Subcutaneous abdominal adipose tissue (tissue), 5 donors: ENCODE measurements at regions not wholly inside any gene's neighbourhood (a gene's known extent, or its start where the extent isn't known, plus 50 kb on each side); places are given as distances from the start of the nearest gene placed in this dataset.

Experiments
- H3K27ac ChIP-seq: one replicate; pipeline ENCODE4 v1.7.0; 2013; ENCODE audit warnings: low read depth, mild to moderate bottlenecking, inconsistent platforms, low read length, moderate library complexity
- H3K27me3 ChIP-seq, 5 donors: one replicate each; pipeline ENCODE4 v1.7.0; 2013; ENCODE audit warnings: low read length in 5 of 5, inconsistent platforms in 1 of 5; ENCODE audit not compliant: control insufficient read depth in 5 of 5, insufficient read depth in 4 of 5
- H3K36me3 ChIP-seq, 5 donors: one replicate each; pipeline ENCODE4 v1.7.0; 2013; ENCODE audit warnings: low read length in 5 of 5; ENCODE audit not compliant: control insufficient read depth in 5 of 5, insufficient read depth in 5 of 5
- H3K4me1 ChIP-seq, 5 donors: one replicate each; pipeline ENCODE4 v1.7.0; 2013; ENCODE audit warnings: low read length in 5 of 5, mild to moderate bottlenecking in 3 of 5, moderate library complexity in 1 of 5; ENCODE audit not compliant: control insufficient read depth in 5 of 5, insufficient read depth in 5 of 5
- H3K4me3 ChIP-seq, 5 donors: one replicate each; pipeline ENCODE4 v1.7.0; 2013; ENCODE audit warnings: low read length in 5 of 5, low read depth in 1 of 5
- H3K9ac ChIP-seq, 5 donors: one replicate each; pipeline ENCODE4 v1.7.0; 2013; ENCODE audit warnings: low read length in 5 of 5, mild to moderate bottlenecking in 4 of 5, moderate library complexity in 3 of 5
- H3K9me3 ChIP-seq, 5 donors: one replicate each; pipeline ENCODE4 v1.7.0; 2013; ENCODE audit warnings: low read length in 5 of 5; ENCODE audit not compliant: control insufficient read depth in 5 of 5
- donor health status: healthy.
- donor health status: healthy.
- donor health status: healthy.
- donor health status: healthy.
- donor health status: healthy.

DNA sequence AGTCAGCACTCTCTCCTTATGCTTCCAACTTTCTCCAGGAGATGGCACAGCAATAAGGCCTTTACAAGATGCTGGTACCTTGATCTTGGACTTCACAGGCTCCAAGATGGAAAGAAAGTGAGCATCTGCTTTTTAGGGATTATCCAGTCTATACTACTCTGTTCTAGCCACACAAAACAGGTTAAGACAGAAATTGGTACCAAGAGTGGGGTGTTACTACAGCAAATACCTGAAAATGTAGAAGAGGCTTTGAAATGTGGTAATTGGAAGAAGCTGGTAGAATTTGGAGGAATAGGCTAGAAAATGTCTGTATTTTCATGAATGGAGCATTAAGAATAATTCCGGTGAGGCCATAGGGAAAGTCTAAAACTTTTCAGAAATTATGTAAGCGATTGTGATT, 484.8 kb upstream of the GRIA1 start:
- H3K27ac ChIP-seq: no peak overlapping the region
- no peaks in the 10 kb centered on the region for H3K36me3 ChIP-seq
- peaks cover 4 to 25% (median 15%) of the 10 kb centered on the region in 5 donors for H3K9me3 ChIP-seq
- no peaks in the 10 kb centered on the region for H3K27me3 ChIP-seq
- H3K9ac ChIP-seq: no peak overlapping the region
- H3K4me3 ChIP-seq: no peak overlapping the region
- no peaks in the 10 kb centered on the region for H3K4me1 ChIP-seq

GRCh38 chr5:153006681-153007080, 483.8 kb upstream of the GRIA1 start:
- Histone ChIP-seq H3K9ac (no peak overlapping the region), H3K27ac (no peak overlapping the region), H3K27me3 (no peaks in the 10 kb centered on the region), H3K36me3 (no peaks in the 10 kb centered on the region), H3K9me3 (peaks cover 4 to 25% (median 15%) of the 10 kb centered on the region in 5 donors), H3K4me3 (no peak overlapping the region), H3K4me1 (no peaks in the 10 kb centered on the region)

DNA sequence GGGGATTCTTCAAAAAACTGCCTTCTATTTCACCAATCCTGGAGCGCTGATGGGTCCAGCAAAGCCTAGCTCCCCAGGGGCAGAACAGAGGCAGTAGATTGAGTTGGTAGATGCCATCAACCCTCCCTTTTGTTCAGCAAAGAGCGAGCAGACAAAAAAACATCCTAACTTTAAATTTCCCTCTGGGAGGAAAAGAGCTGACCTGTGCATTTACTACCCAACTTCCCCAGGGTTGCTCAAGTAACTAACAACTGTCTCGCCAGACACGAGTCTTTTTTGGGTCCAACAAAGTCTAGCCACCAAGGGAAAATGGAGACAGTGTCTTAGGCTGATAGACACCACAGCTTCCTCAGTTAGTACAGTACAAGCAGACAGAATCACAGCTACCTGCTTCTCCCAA, 476.3 kb upstream of the GRIA1 start:
- no peak overlapping the region for H3K9ac ChIP-seq
- peaks cover 3 to 15% (median 9%) of the 10 kb centered on the region in 5 donors for H3K9me3 ChIP-seq
- H3K4me1 ChIP-seq: no peaks in the 10 kb centered on the region
- H3K36me3 ChIP-seq: no peaks in the 10 kb centered on the region
- no peak overlapping the region for H3K27ac ChIP-seq
- H3K27me3 ChIP-seq: no peaks in the 10 kb centered on the region
- no peak overlapping the region for H3K4me3 ChIP-seq

DNA sequence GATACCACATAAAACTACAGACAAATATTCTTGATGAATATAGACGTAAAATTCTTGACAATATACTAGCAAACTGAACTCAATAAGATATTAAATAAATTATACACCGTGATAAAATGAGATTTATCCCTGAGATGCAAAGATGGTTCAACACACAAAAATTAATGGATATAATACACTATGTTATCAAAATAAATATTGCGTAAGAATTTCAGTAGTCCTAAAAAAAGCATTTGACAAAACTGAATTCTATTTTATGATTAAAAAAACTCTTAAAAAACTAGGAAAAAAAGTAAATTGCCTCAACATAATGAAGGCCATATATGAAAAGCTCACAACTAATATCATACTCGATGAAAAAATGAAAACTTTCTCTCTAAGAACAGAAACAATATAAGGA, 472.3 kb upstream of the GRIA1 start:
- peaks cover 3 to 37% (median 18%) of the 10 kb centered on the region in 5 donors for H3K9me3 ChIP-seq
- no peak overlapping the region for H3K4me3 ChIP-seq
- H3K9ac ChIP-seq: no peak overlapping the region
- no peaks in the 10 kb centered on the region for H3K36me3 ChIP-seq
- no peaks in the 10 kb centered on the region for H3K4me1 ChIP-seq
- no peak overlapping the region for H3K27ac ChIP-seq
- no peaks in the 10 kb centered on the region for H3K27me3 ChIP-seq

DNA sequence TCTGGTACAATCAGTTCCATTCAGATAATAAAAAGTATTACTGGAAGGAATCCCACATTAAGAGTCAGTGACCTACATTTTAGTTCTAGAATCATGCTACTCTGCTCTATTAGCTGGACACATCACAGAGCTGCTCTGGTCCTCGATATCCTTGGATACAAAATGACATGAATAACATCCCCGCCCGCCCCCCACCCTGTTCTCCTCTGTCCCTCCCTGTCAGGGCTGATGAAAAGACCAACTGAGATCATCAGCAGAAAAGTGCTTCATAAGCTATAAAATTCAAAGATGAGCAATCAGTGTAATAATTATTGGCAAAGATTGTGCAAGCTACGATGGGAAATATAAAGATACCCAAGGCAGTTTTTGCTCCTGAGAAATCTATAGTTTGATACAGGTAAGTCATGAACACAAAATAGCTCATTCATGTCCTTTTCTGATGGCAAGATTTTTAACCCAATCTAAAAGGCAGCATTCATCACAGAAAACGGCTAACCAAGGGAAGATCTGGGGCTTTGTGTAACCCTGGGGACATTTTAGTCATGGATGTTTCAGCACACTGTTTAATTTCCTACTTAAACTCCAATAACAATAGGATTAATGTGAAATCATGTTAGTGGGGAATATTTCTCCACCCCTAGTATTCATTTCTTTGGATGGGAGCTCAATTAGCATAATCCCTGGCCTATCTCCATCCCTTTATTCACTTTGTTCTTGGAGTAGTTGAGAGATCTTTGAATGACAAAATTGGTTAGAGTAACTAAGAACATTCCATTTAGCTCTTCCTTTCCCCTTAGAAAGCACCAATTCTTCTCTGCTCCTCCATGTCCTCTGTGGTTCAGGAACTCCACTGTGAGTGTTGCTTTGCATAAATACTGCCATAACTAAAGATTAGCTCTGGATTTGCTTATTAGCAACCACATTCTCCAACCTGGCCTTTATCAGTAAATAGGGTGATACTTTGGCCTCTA, 459.4 kb upstream of the GRIA1 start:
- Histone ChIP-seq H3K4me1 (no peaks in the 10 kb centered on the region), H3K4me3 (no peak overlapping the region), H3K27me3 (no peaks in the 10 kb centered on the region), H3K27ac (no peak overlapping the region), H3K9me3 (peaks cover 0 to 2% (median 0%) of the 10 kb centered on the region in 5 donors), H3K36me3 (no peaks in the 10 kb centered on the region), H3K9ac (no peak overlapping the region)

DNA sequence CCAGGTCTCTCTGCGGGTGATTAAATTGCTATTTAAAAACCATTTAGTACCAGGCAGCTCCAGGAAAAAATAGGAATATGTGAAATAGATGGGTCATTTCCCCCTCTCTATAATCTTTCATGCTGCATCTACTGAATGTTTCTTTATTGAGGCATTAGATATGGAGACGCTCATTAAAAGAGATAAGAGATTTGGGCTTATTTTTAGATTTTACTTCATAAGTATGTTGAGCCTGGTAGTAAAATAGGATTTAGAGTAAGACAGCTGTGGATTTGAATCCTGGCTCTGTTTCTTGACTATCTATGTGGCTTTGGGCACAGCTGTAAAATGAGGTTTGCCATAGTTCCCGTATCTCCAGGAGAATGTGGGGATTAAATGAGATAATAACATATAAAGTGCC, 451.0 kb upstream of the GRIA1 start:
- Histone ChIP-seq H3K36me3 (no peaks in the 10 kb centered on the region), H3K9ac (no peak overlapping the region), H3K4me1 (no peaks in the 10 kb centered on the region), H3K27me3 (no peaks in the 10 kb centered on the region), H3K4me3 (no peak overlapping the region), H3K27ac (no peak overlapping the region), H3K9me3 (peaks cover 0 to 3% (median 0%) of the 10 kb centered on the region in 5 donors)

DNA sequence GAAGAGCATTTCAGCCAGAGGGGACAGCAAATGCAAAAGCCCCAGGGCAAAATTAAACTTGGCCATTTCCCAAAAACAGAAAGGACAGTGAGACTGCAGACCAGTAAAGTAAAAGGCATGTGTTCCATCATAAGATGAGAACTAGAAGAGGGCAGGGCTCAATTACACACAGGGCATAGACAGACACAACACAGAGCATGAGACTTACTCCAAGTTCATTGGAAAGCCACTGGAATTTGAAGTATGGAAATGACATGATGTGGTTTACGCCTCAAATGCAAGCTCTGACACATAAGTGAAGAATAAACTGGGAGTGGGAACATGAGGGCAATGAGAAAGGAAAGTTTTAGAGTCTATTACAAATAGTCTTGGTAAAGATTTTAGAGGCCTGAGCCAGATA, 446.6 kb upstream of the GRIA1 start:
- H3K4me3 ChIP-seq: no peak overlapping the region
- H3K27ac ChIP-seq: no peak overlapping the region
- no peak overlapping the region for H3K9ac ChIP-seq
- no peaks in the 10 kb centered on the region for H3K27me3 ChIP-seq
- peaks cover 0 to 3% (median 0%) of the 10 kb centered on the region in 5 donors for H3K9me3 ChIP-seq
- no peaks in the 10 kb centered on the region for H3K36me3 ChIP-seq
- no peaks in the 10 kb centered on the region for H3K4me1 ChIP-seq

DNA sequence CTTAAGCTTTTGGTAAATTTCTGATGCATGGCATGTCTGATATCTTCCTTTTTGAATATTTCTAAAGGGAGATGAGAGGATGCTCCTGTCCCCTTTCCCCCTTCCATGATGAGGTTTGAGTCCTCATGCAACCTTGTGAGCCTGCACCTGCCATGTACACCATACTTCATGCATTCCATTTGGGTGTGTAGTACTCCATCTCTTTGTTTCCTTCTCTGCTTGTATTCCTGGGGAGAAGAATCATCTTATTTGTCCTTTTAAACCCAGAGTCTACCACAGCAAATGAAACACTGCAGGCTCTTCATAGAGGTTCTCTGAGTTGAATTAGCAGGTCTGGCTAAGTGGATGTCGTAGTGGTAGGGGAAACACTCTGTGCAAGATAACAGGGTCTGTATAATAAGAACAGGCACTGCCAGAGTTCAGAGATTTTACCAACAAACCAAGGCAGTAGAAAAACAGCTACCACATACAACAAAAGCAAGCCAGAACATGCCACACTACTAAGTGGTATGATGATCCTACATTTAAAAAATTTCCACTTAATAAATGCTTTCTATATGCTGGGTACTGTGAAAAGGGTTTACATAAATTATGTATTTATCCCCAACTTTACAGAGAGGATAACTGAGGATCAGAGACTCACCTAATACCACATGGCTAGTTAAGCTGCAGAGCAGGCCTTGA, 439.8 kb upstream of the GRIA1 start:
- Histone ChIP-seq H3K4me1 (no peaks in the 10 kb centered on the region), H3K36me3 (no peaks in the 10 kb centered on the region), H3K9ac (no peak overlapping the region), H3K27ac (no peak overlapping the region), H3K4me3 (no peak overlapping the region), H3K27me3 (no peaks in the 10 kb centered on the region), H3K9me3 (no peaks in the 10 kb centered on the region)

- no peak overlapping the region for H3K9ac ChIP-seq
- no peak overlapping the region for H3K27ac ChIP-seq
- no peak overlapping the region for H3K4me3 ChIP-seq
- no peaks in the 10 kb centered on the region for H3K4me1 ChIP-seq
- no peaks in the 10 kb centered on the region for H3K36me3 ChIP-seq
- H3K9me3 ChIP-seq: peaks cover 0 to 2% (median 0%) of the 10 kb centered on the region in 5 donors
- no peaks in the 10 kb centered on the region for H3K27me3 ChIP-seq
Observed at GRCh38 chr5:153066281-153066680, 424.2 kb upstream of the GRIA1 start.

GRCh38 chr5:153067869-153068268, 422.6 kb upstream of the GRIA1 start:
- Histone ChIP-seq H3K4me1 (no peaks in the 10 kb centered on the region), H3K36me3 (no peaks in the 10 kb centered on the region), H3K27me3 (no peaks in the 10 kb centered on the region), H3K9me3 (peaks cover 0 to 2% (median 0%) of the 10 kb centered on the region in 5 donors), H3K27ac (no peak overlapping the region), H3K4me3 (no peak overlapping the region), H3K9ac (no peak overlapping the region)
